Common myeloid progenitor, CD34-positive (primary cell): ENCODE measurements at regions not wholly inside any gene's neighbourhood (a gene's known extent, or its start where the extent isn't known, plus 50 kb on each side); places are given as distances from the start of the nearest gene placed in this dataset.

Experiments used
- CTCF ChIA-PET: fragments of 350-600 bp; sonication (Branson Sonifier 250); formaldehyde crosslinking; loops from one replicate; lab custom pipeline; 2021; ENCODE audit warnings: antibody characterized with exemption; lab: Charles Lee
- POLR2A ChIA-PET: fragments of 350-600 bp; sonication (Branson Sonifier 250); formaldehyde crosslinking; loops from one replicate; lab custom pipeline; 2021; ENCODE audit warnings: antibody characterized with exemption; lab: Charles Lee
- DNase-seq, 3 donors: peaks; one replicate each; pipeline versions ENCODE4 v3.0.0 to v3.0.0-alpha.2; 2013
- H3K27ac ChIP-seq, 2 experiments: 1 replicate in 1 of 2; 2 replicates in 1 of 2; pipeline ENCODE4 v1.7.0; 2013; ENCODE audit warnings: inconsistent platforms in 2 of 2, low read length in 2 of 2, mild to moderate bottlenecking in 2 of 2, low read depth in 1 of 2, moderate library complexity in 1 of 2; ENCODE audit not compliant: severe bottlenecking in 2 of 2, insufficient read depth in 1 of 2, poor library complexity in 1 of 2
- H3K27me3 ChIP-seq, 5 experiments: replicated peaks in 2 of 5; 1 replicate in 3 of 5; 2 replicates in 2 of 5; pipeline versions ENCODE4 v1.6.1 to v1.7.0; 2013; ENCODE audit warnings: low read length in 4 of 5, mild to moderate bottlenecking in 2 of 5, moderate library complexity in 2 of 5, inconsistent platforms in 1 of 5; ENCODE audit not compliant: insufficient read depth in 5 of 5, control insufficient read depth in 4 of 5
- H3K36me3 ChIP-seq, 4 experiments: 1 replicate in 2 of 4; 2 replicates in 2 of 4; pipeline versions ENCODE4 v1.6.1 to v1.7.0; 2013; ENCODE audit warnings: low read length in 3 of 4, control low read depth in 1 of 4, mild to moderate bottlenecking in 1 of 4; ENCODE audit not compliant: control insufficient read depth in 4 of 4, insufficient read depth in 4 of 4
- H3K4me1 ChIP-seq, 4 experiments: 1 replicate in 3 of 4; 2 replicates in 1 of 4; pipeline versions ENCODE4 v1.6.1 to v1.7.1; 2013; ENCODE audit warnings: low read length in 3 of 4, mild to moderate bottlenecking in 3 of 4, control low read depth in 1 of 4, inconsistent platforms in 1 of 4, moderate library complexity in 1 of 4; ENCODE audit not compliant: control insufficient read depth in 4 of 4, insufficient read depth in 4 of 4; ENCODE audit errors: control extremely low read depth in 1 of 4
- H3K4me3 ChIP-seq, 7 experiments: 1 replicate in 4 of 7; 2 replicates in 3 of 7; pipeline versions ENCODE4 v1.5.1 to v1.7.0; 2013; ENCODE audit warnings: mild to moderate bottlenecking in 7 of 7, low read length in 6 of 7, moderate library complexity in 6 of 7, inconsistent platforms in 2 of 7, low read depth in 2 of 7, control low read depth in 1 of 7; ENCODE audit not compliant: insufficient read depth in 4 of 7, control insufficient read depth in 1 of 7; ENCODE audit errors: extremely low read depth in 1 of 7
- H3K9me3 ChIP-seq, 5 experiments: 1 replicate in 4 of 5; 2 replicates in 1 of 5; pipeline versions ENCODE4 v1.6.1 to v1.7.1; 2013; ENCODE audit warnings: low read length in 4 of 5, mild to moderate bottlenecking in 2 of 5, inconsistent platforms in 1 of 5, low read depth in 1 of 5, moderate library complexity in 1 of 5; ENCODE audit not compliant: control insufficient read depth in 4 of 5, insufficient read depth in 2 of 5; ENCODE audit errors: control extremely low read depth in 1 of 5
- WGBS: methylation state at CpG from one replicate; pipeline ENCODE4 v1.1.5; 2013; ENCODE audit not compliant: insufficient coverage; 5-methylcytosine and 5-hydroxymethylcytosine counted together

DNA sequence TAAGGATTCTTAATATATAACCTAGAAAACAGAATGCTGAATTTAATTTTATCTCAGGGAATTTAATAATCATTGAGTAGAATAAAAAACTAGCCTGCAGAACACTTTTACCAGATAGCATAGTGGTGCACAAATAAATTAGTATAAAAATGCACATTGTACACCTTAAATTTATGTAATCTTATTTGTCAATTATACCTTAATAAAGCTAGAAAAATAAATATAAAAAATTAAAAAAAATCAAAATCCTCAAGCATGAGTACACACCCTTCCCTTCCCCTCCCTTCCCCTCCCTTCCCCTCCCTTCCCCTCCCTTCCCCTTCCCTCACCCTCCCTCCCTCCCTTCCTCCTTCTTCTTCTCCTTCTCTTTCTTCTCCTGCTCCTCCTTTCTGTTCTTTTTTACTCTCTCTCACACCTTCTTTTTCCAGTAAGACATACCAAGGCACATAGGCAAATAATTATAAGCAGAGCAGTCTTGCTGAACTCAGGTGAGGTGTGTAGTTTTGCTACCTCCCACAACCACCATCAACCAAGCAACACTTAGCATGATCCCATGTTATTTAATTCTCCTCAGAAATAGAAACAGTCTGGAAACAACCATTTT lies 1395.0 kb downstream of the ZPLD1 start:
- Histone ChIP-seq H3K9me3 (peaks cover 0 to 4% (median 0%) of the 10 kb centered on the region in 5 experiments), H3K27ac (no peak overlapping the region), H3K36me3 (no peaks in the 10 kb centered on the region), H3K27me3 (no peaks in the 10 kb centered on the region), H3K4me1 (no peaks in the 10 kb centered on the region), H3K4me3 (no peak overlapping the region)
- no peak for DNase-seq
- ChIA-PET CTCF (no interaction called here), POLR2A (no interaction called here)

DNA sequence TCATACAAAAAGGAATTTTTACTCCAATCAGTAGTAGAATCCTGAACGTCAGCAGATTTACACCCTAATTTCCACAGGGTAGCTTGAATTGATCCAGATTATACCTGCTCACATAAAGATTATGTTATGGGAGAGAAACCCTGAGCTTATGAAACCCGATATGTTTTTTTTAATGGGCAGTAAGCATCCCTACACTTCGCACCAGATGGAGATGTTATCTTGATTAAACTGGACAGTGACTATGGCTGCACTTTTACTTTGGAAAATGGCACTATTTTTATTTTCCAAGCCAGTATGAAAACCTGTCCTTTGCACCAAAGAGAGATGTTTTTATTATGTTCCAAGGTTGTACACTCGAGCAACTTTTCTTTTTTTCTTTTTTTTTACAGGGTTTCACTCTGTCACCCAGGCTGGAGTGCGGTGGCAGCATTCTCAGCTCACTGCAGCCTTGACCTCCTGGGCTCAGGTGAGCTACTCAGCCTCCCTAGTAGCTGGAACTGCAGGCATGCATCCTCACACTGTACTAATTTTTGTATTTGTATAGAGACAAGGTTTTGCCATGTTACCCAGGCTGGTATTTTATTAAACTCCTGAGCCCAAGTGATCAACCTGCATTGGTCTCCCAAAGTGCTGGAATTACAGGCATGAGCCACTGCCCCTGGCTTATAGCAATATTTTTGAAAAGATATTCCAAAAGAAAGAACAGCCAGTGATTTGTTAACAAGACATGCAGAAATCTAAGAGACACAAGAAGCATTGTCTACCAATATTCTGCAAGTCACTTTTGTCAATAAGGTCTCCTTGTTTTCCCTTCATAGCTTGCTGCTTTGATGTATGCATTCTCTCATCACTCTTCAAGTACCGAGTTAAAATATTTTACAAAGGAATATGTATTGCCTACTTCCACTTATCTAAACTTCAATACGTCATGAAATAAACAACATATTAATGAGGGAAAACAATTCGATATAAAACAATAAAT lies 1412.6 kb downstream of the ZPLD1 start:
- CTCF ChIA-PET = no interaction called here
- no peaks in the 10 kb centered on the region for H3K9me3 ChIP-seq
- no peaks in the 10 kb centered on the region for H3K36me3 ChIP-seq
- no peaks in the 10 kb centered on the region for H3K4me1 ChIP-seq
- POLR2A ChIA-PET = no interaction called here
- no peak overlapping the region for H3K4me3 ChIP-seq
- WGBS = 100% methylated on average over 2 of the region's 8 CpGs
- no peak overlapping the region for H3K27ac ChIP-seq
- H3K27me3 ChIP-seq = no peaks in the 10 kb centered on the region
- no peak for DNase-seq

DNA sequence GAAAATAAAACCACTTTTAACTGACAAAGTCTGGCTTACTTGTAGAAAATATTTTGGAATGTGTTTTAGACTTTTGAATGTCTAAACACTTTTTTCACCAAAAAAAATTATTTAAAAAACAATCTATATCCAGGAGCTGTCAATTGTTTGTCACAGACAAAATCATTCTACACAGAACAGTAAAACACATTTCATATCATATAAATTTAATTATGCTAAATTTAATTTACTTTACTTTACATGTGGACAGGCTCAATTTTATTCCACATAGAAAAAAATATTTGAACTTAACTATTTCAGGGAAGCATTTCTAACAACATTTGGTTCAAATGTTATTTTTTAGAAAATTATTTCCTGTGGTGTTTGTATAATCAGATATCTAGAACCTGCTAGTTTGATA lies 1417.0 kb downstream of the ZPLD1 start:
- no peaks in the 10 kb centered on the region for H3K4me1 ChIP-seq
- POLR2A ChIA-PET = no interaction called here

DNA sequence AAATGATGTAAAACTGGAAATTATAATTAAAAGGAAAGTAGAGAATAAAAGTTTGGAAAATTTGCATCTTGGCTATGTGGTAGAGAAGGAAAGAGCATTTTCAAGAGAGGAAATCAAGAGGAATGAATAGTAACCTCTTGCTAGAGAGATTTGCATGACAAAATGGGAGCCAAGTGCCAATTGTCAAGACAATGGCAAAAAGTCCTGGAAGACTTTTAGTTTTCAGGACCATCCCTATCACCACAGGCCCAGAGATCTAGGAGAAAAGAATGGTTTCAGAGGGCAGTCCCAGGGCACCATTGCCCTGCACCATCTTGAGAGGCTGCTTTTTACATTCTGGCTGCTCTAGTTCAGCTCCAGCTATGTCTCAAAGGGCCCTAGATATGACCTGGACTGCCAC lies 1427.6 kb downstream of the ZPLD1 start:
- H3K27me3 ChIP-seq = no peaks in the 10 kb centered on the region
- H3K4me1 ChIP-seq = no peaks in the 10 kb centered on the region
- DNase-seq = no peak
- no peaks in the 10 kb centered on the region for H3K36me3 ChIP-seq
- ChIA-PET CTCF (no interaction called here), POLR2A (no interaction called here)
- H3K9me3 ChIP-seq = no peaks in the 10 kb centered on the region
- H3K4me3 ChIP-seq = no peak overlapping the region
- H3K27ac ChIP-seq = no peak overlapping the region

More for the DNA sequence above, 1417.0 kb downstream of the ZPLD1 start:
- no peaks in the 10 kb centered on the region for H3K27me3 ChIP-seq
- H3K9me3 ChIP-seq = no peaks in the 10 kb centered on the region
- CTCF ChIA-PET = no interaction called here
- H3K27ac ChIP-seq = no peak overlapping the region
- no peak overlapping the region for H3K4me3 ChIP-seq
- no peaks in the 10 kb centered on the region for H3K36me3 ChIP-seq
- no peak for DNase-seq

DNA sequence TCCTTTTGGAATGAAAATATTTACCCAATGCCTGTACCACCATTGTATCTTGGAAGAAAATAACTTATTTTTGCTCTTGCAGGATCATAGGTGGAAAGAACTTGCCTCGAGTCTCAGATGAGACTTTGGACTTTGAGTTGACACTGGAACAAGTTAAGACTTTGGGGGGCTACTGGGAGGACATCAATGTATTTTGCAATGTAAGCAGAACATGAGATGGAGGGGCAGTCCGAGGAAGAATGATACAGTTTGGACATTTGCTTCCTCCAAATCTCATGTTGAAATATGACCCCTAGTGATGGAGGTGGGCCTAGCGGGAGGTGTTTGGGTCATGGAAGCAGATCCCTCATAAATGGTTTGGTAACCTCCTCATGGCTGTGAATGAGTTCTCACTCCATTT lies 1428.6 kb downstream of the ZPLD1 start:
- POLR2A ChIA-PET = no interaction called here
- Histone ChIP-seq H3K4me3 (no peak overlapping the region), H3K36me3 (no peaks in the 10 kb centered on the region), H3K27ac (no peak overlapping the region), H3K27me3 (no peaks in the 10 kb centered on the region), H3K4me1 (no peaks in the 10 kb centered on the region), H3K9me3 (no peaks in the 10 kb centered on the region)
- CTCF ChIA-PET = no interaction called here
- WGBS = 100% methylated on average over 3 of the region's 3 CpGs
- DNase-seq = no peak

GRCh38 chr3:103866113-103866512 lies 1431.3 kb downstream of the ZPLD1 start:
- no peaks in the 10 kb centered on the region for H3K36me3 ChIP-seq
- DNase-seq = no peak
- H3K9me3 ChIP-seq = no peaks in the 10 kb centered on the region
- no peaks in the 10 kb centered on the region for H3K4me1 ChIP-seq
- no CpG with 5 or more reads among the region's 3 CpGs for WGBS
- H3K27ac ChIP-seq = no peak overlapping the region
- POLR2A ChIA-PET = no interaction called here
- no peaks in the 10 kb centered on the region for H3K27me3 ChIP-seq
- CTCF ChIA-PET = no interaction called here
- no peak overlapping the region for H3K4me3 ChIP-seq

DNA sequence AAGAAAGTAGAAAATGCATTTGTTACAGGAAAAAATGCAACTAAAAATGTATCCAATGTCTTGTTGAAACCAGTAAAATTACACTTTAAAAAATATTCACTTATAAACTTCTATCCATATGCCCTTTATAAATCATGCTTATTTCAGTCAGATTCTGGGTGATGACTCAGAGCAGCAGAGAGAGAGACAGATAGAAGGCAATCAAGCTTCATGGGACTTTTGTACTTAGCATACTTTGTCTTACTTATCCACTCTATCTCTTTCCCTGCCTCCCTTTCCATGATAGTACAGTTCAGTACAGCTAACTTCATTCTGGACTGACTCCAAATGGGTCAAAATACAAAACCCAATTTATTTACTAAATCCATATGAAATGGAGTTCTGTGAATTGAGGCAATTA lies 1438.2 kb downstream of the ZPLD1 start:
- CTCF ChIA-PET = no interaction called here
- H3K27ac ChIP-seq = no peak overlapping the region
- DNase-seq = no peak
- peaks cover 0 to 1% (median 0%) of the 10 kb centered on the region in 5 experiments for H3K9me3 ChIP-seq
- H3K27me3 ChIP-seq = no peaks in the 10 kb centered on the region
- no peaks in the 10 kb centered on the region for H3K4me1 ChIP-seq
- H3K36me3 ChIP-seq = no peaks in the 10 kb centered on the region
- no peak overlapping the region for H3K4me3 ChIP-seq
- POLR2A ChIA-PET = no interaction called here
